ENCODE measurements at regions not wholly inside any gene's neighbourhood (a gene's known extent, or its start where the extent isn't known, plus 50 kb on each side); places are given as distances from the start of the nearest gene placed in this dataset.

GRCh38 chr13:73590795-73591194 lies 532.0 kb downstream of the KLF5 start:
- DNase-seq (ENCODE audit: low read depth in 2 of 2), result no peak

- no peak for DNase-seq (ENCODE audit: low read depth in 2 of 2)
Measured at GRCh38 chr13:73585236-73585635, 526.4 kb downstream of the KLF5 start.

DNA sequence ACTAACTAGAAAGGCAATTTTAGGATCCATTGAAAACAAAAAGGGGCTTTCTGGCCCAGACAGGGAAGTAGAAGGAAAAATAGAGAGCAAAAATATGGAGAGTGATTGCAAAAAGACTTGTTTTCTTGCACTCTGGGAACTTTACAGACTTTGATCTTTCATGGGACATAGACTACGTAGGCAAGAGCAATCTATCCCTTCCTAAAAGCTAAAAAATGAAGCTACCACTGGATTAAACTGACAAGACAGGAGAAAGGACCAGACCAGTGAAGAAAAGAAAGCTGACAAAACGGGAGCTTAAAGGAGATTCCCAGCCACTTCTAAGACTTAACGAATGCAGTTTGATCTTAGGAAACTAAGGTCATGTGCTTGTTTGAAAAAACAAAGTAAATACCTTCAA lies 524.5 kb downstream of the KLF5 start:
- DNase-seq (ENCODE audit: low read depth in 2 of 2), result no peak

DNA sequence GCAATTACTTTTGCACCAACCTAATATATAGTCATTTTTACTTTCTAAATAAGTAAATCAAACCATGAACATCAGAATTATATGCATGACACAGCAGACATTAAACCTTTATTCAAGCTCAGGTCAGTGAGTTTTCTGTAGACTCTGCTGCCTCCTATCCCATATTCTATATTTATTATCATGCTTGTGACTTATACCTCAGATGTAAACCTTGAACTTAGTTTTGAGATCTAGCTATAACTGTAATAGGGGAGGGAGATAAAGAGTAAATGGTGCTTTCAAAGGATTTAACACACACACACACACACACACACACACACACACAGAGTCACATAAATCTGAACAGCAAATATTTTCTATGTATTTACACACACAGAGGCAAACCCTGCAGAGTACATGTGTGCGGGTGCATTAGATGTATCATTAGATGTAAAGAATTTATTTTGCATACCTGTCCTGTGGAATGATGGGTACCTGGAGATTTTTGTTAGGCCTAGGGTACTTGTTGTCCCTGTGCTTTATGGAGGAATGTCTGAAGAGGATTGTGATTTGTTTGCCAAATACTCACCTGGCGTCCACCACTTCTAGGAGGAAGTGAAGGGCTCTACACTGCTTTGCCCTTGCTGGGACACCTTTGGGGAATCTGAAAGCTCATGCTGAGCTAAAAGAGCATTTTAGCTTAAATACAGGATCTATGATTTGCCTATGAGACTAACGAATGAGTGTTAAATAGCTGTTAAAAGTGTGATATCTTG lies 521.9 kb downstream of the KLF5 start:
- no peak for DNase-seq (ENCODE audit: low read depth in 2 of 2)

DNA sequence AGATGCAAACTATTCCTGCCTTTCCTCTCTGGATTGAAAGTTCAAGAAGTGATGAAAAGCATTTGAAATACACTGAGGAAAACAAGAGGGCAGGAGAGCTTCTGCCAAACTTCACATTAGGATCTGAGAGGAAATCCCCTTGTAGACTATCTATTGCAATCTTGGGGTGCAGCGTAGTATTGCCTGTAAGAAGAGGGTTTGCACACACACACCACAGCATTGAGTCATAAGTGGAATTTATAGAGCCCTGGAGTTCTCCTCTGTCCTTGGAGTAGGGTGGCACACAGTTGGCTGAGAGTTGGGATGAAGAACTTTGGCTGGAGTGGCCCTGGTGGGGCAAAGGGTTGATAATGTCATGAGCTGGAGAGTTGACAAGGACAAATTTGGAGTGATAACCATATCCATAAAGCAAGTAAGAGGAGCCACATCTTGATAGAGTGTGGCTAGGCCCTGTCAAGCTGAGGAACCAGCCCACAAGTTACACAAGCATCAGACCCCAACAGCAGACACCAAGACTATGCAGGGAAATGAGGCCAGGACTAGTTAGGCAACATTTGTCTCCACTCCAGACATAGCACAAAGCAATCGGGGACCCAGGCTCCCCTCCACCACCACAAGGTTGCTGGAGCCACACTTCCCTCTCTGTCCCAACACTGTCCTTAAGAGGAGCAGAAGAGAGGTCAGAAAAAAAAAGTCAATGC lies 520.9 kb downstream of the KLF5 start:
- no peak for DNase-seq (ENCODE audit: low read depth in 2 of 2)

DNA sequence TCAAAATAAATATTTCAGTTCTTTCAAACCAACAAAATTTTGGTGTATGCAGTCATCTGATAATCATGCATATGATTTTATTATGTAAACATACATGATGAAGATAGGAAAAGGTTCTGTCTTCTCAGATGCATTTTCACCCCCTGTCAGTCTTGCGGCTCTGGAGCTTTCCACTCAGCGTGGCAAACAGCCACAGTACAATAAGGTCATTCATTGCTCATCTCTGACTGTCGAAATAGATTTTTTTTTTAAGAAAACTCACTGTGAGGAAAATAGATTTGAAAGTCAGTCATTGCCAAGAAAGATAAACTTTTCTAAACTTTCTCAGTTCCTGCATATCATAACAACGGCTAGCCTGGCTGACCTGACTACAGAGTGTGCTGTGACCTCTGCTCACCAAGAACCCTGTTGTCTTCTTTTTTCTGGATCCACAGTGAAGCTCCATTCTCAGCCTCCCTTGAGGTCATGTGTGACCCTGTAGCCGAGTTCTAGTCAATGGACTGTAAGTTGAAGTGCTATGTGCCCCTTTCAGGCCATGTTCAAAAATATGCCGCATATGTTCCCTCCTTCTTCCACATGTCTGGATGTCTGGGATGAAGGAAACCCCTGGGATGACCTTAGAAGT lies 519.6 kb downstream of the KLF5 start:
- DNase-seq (ENCODE audit: low read depth in 2 of 2), result no peak

- no peak for DNase-seq (ENCODE audit: low read depth in 2 of 2)
Measured at GRCh38 chr13:73576291-73576690, 517.5 kb downstream of the KLF5 start.

GRCh38 chr13:73572824-73573223 lies 514.0 kb downstream of the KLF5 start:
- no peak for DNase-seq (ENCODE audit: low read depth in 2 of 2)

DNA sequence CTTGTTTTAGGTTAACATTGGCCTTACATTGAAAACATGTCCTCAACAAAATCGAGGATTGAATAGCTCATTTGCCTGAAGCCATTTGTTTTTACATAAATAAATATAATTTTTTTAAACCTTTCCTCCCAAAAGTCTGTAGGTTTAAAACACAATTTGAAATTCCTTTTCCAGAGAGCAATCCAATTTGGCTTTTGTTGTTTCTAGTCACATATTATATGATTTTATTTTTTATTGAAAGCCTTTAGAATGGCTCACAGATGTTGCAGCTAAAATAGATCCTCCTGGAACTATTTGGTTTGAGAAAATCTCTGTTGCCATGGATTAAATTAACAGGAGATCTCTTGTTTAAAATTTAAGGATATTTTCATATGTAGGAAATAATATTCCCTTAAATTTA lies 512.6 kb downstream of the KLF5 start:
- DNase-seq (ENCODE audit: low read depth in 2 of 2), result no peak

DNA sequence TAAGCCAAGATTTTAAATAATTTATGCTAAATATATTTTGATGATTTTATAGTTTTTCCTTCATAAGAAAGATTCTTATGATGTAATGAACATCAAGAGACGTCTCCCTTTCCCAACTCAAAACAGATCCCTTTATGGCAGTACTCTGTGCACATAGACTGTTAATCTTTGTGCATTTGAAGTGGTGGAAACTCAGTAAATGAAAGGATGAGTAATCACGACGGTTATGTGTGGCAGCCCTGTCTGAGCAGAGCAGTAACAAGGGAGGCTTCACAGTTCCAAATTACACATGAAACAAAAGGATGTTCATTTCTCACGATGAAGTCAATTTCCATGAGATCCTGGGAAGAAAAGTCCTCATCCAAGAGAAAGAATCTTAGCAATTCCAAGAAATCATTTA lies 498.1 kb downstream of the KLF5 start:
- no peak for DNase-seq (ENCODE audit: low read depth in 2 of 2)

DNA sequence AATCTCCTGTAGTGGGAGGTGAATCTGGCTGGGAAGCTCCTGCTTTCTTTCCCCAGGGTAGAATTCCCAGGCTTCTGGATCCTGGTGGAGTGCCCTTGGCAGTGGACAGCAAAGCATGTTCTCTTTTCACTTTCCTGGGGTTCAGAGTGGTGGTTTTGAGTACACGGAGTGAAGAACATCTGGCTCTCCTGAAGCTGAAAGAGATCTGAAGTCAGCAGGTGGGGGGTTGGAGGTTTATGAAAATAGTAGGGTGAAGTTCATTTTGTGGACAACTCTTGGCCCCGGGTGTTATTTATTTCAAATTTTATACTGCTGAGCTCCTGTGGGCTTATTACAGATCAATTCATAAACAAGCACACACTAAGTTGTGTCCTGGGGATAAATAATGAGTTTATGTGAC lies 497.3 kb downstream of the KLF5 start:
- no peak for DNase-seq (ENCODE audit: low read depth in 2 of 2)

DNA sequence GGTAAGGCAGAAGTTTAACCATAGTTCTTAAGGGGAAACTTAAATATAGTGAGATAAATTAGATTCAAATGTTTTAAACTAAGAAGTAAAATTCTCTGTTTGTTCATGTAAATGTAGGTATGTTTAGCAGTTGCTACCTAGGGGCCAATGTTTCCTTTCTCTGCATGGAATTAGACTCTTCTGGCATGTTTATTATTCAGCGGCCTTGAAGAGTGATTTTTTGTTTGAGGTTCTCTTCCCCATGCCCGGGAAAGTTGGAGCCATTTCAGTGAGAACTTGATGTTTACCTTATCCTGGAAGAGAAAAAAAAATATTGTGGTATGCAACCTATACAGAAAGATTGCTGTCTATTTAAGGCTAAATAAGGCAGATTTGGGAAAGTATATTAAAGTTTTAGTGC lies 492.9 kb downstream of the KLF5 start:
- DNase-seq (ENCODE audit: low read depth in 2 of 2), result no peak

DNA sequence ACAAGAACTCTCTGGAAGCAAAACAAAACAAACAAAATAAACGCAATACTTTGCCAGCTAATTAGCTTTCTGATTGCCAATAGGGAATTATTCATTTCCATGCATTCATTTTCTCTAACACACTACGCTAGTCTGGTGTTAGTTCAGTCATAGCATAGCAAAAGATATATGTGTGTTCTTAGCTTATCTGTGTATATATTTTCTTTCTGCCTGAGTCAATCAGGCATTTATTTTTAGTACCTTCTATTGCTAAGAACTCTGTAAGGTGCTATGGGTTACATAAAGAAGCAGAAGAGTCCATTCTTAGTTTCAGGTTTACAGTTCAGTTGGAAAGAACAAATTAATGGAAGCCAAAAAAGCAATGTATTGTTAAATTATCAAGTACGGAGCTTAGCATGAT lies 490.9 kb downstream of the KLF5 start:
- DNase-seq (ENCODE audit: low read depth in 2 of 2), result no peak

GRCh38 chr13:73548449-73548848 lies 489.6 kb downstream of the KLF5 start:
- DNase-seq (ENCODE audit: low read depth in 2 of 2), result no peak

DNA sequence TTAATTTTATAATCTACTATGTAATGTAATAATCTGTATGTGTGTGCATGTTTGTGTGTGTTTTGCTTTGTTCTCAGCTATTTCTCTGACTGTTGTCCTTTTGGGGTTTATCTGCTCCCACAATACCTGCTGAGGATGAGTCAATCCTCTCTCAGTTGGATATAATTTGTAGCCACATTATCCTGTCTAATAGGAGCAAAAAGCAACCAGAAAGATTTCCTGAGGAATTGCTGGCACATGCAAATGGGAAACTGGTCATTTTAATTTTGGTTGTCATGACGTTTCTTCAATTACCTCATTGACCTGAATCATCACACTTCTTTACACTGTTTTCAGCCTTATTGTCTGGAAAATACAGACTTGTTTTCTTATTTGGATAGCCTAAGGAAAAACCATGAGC lies 488.4 kb downstream of the KLF5 start:
- DNase-seq (ENCODE audit: low read depth in 2 of 2), result no peak

GRCh38 chr13:73544175-73544574 lies 485.4 kb downstream of the KLF5 start:
- DNase-seq (ENCODE audit: low read depth in 2 of 2), result no peak

GRCh38 chr13:73542446-73542845 lies 483.6 kb downstream of the KLF5 start:
- DNase-seq (ENCODE audit: low read depth in 2 of 2), result no peak

- DNase-seq (ENCODE audit: low read depth in 2 of 2), result no peak
Measured at GRCh38 chr13:73536865-73537264, 478.1 kb downstream of the KLF5 start.

DNA sequence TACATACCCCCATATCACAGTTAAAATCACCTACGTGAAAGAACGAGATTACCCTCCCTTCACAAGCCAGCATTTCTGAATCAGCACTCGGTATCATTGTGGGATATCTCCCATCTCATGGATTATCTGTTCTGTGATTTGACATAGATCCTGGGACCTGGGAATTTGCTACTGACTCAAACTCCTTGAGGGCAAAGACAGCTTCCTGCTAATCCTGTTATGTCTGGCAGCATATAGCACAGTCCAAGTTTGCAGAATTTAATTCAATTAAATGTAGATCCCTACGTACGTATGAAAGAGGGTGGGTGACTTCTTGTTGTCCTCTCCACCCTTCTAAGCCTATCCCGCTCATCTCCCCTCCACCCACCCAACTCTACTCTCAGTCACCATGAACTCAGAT lies 476.5 kb downstream of the KLF5 start:
- no peak for DNase-seq (ENCODE audit: low read depth in 2 of 2)

DNA sequence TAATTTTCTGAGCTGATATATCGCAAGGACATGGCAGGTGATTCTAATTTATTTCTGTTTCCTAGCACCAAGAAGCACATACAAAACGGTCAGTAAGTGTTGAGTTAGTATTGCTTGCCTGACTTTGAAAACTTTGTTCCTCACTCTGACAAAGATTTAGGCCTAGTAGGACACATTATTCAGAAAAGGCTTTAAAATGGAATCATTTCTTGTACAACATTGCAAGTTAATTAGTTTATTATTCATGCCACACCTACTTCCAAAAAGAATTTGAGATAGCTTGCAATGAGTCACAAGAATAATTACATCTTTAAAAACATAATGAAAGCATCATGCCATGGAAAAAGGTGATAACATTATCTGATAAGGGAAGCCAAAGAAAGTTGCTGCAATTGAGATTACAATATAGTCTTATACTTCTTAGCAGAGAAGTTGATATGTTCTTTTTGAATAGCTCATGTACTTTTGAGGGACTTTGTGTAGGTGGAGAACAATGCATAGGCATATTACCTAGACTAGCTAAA lies 474.2 kb downstream of the KLF5 start:
- no peak for DNase-seq (ENCODE audit: low read depth in 2 of 2)

- no peak for DNase-seq (ENCODE audit: low read depth in 2 of 2)
Measured at GRCh38 chr13:73532582-73532981, 473.8 kb downstream of the KLF5 start.

- no peak for DNase-seq (ENCODE audit: low read depth in 2 of 2)
Measured at GRCh38 chr13:73531014-73531413, 472.2 kb downstream of the KLF5 start.

DNA sequence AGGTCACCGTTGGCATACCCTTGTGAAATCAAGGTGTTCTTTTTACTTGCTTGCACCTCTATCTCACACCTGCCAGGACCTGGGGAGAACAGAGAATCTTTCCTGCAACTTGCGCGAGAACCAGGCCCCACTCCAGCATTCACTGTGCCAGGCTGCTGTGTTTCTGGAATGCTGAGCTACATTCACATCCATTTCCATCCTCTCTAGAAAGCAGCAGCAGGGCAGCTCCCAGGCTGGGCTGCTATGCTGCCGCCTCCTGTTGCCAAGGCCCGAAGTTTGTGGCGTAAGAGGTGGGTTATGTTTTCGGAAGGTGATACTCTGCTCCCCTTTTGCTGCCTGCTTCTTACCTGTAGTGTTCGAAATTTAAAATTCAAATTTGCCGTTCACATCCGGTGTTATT lies 464.1 kb downstream of the KLF5 start:
- DNase-seq (ENCODE audit: low read depth in 2 of 2), result no peak

Data from stimulated activated CD4-positive, alpha-beta T cell treated with anti-CD3 and anti-CD28 coated beads, Interleukin-15, amount 100 ng/mL, for 48 hours (primary cell).